ENCODE measurements at regions not wholly inside any gene's neighbourhood (a gene's known extent, or its start where the extent isn't known, plus 50 kb on each side); places are given as distances from the start of the nearest gene placed in this dataset.

DNA sequence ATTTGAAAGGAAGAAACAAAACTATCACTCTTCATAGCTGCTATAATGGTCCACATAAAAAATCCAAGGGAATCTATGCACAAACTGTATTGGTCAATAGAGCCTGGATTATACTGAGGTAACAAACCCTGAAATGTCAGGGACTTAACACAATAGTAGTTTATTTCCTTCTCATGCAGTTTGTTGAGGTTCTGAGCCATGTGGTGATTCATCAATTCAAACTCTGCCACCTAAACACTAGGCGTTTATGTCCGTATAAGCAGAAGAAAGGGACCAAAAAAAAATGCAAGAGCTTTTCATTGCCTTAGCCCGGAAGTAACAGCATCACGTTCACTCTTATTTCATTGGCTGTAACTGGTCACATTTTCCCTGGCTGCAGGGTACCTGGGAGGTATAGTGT is 464.7 kb downstream of the ZSWIM6 start:
- DNase-seq, result no peak

DNA sequence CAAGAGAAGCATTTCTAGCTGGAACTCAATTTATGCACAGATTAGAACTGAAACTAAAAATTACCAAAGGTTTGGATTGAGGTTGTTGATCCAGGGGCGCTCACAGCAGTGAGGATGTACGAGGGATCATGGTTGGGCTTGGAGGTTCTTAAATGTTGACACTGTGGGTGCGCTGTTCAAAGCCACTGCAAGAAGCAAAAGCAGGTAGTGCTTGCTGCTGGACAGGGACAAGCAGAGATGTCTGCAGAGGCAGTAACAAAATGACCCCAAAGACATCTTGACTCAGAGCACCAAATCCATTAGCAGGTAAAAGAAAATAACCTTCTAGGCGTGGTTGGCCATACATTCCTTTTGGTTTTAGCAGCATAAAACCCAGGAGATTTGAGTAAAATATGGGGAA is 468.4 kb downstream of the ZSWIM6 start:
- DNase-seq, result no peak

DNA sequence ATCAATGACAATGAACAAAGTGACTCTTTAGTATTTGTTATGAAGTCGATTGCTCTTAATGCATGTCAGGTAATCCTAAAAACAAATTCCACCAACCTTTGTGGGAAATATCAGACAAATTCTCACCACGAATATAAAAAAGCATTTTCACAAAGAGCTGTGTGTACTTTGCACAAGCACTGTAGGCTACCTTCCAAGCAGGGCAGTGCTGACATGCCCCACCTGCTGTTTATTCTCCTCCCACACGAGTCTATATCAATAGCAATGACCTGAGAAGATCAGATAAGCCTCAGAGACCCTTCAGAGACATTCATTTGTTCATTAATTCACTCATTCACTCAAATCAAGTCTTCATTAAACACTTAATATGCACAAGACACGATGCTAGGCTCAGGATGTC is 469.1 kb downstream of the ZSWIM6 start:
- DNase-seq, result no peak

DNA sequence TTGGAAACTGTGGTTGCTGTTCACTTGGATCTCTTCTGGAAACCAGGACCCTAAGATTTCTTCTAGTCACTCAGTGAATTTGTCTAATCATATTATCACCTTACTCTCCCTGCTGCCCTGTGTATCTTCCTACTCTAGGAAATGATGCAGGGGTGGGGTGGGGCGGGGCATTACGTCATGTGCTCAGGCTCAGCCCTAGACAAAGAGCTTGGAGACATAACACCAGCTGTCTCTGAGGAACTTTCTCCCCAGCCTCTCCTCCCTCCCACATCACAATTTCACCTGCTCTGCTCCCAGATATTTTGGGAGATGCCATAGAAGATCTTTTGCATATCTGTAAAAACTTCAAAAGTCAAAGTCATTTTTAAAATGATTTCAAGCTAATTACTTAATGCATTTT is 470.4 kb downstream of the ZSWIM6 start:
- DNase-seq, result peak; percentile 24

DNA sequence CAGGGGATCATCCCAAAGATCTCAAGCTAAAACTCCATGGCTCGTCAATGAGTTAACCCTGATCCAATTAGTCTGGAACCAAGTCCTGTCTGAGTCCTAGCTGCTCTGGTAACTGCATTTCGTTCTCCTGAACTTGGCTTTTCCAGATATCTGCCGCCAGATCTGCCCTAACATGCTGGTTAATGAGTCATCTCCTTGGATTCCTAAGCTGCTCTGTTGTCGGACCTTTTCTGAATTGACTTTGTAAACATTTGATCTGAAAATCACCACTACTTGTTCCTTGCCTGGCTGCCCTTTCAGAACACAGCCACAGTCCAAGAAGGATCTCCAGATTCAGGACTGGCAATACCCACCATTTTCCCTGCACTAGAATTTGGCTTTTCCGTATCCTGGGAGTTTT is 473.0 kb downstream of the ZSWIM6 start:
- no peak for DNase-seq

DNA sequence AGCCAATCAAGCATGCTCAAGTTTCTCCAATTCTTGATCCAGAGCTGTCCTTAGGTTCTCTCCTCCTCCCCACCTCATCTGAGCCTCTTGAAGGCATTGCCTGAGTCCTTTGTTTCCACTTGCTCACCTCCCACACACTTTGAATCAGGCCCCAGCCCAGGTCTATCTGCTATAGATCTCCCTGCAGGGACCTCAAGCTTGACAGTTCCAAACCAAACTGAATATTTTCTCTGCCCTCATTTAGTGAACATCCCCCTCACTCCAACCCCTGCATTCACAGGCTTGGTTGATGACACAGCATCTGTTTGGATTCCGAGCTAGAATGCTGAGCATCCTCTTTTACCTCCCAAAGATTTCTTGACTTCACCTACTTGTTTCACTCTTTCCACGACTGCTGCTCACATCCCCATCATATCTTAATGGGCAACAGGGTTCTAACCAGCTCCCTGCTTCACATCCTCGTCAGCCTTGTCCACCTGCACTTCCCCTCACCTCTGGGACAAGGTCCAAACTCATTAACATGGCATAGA is 474.5 kb downstream of the ZSWIM6 start:
- no peak for DNase-seq

DNA sequence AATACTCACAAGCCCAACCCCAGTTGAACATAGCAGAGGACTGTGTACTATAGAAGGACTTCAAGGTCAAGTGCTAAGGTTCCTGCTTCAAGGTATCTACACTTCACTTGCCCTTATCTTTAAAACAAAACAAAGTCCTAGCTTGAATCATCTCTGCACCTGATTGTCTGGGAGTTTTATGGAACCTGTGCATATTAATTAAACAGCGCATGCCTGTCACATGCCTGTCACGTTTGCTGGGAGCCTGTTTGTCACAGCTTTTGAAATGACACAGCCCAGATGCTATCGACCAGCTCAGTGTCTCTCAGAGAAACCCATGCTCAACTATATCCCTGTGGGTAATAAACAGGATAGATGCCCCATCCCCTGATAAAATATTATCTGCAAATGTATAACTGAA is 476.0 kb downstream of the ZSWIM6 start:
- no peak for DNase-seq

DNA sequence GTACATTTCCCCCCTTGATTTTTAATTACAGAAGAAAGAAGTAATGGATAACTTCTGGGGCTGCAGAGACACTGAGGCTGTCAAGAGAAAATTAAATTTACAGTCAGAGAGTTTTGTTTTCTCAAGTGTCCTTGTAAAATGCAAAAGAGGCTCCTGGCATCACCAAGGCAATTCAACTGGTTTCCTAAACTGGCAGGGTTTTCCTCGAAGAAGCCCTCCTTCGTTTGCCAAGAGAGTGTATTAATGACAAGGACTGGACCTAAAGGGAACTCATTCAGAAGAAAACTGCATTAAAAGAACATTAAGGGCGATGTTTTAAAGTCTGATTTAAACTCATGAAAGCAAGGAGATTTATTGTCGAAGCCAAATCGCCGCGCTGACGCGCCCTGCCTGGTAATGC is 476.9 kb downstream of the ZSWIM6 start:
- DNase-seq, result no peak

DNA sequence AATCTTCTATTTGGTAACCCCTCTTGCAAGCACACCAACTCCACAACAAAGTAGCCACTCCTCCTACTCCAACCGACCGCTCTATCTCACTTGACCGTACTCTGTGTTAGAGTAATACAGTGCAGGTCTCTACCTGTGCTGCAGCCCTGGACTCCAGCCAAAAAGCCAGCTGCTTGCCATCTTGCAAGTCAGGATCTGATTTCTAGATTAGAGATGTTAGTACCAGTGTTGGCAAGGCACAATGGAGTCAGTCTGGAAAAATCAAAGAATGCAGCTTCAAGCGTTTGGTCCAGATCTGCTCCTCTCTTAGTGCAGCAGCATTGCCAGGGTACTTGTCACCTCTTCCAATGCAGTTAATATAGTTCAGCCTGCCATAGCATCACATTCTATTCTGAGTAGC is 477.6 kb downstream of the ZSWIM6 start:
- DNase-seq, result peak; percentile 33

DNA sequence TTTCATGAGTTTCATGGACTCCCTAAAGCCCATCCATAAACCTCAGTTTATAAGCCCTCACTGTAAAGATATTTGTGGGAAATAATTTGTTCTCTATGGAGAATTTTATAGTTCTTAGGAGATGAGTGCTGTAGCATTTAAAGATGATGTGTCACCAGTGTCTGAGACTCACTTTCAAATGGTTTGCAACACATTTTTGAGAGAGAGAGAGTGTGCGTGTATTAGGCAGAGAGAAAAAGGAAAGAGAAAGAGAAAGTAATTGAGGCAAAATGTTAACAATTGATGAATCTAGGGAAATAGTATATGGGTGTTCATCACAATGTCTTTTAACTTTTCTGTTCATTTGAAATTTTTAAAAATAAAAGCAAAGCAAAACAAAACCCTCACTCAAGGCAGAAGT is 479.0 kb downstream of the ZSWIM6 start:
- DNase-seq, result no peak

DNA sequence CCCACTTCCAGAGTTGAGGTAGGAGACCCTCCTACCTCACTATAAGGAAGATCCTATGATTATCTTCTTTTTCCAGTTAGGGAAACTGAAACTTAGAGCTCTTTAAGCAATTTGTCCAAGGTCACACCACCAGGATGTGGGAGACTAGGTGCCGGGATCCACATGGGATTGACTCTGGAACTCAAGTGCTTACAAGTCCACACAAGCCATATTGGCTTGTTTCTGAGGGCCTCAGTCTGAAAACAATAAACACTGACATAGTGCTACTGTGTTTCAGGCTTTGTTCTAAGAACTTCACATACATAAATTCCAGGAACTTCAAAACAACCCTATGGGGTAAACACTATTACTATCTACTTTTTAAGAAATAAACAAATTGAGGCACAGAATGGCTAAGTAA is 481.3 kb downstream of the ZSWIM6 start:
- DNase-seq, result no peak

DNA sequence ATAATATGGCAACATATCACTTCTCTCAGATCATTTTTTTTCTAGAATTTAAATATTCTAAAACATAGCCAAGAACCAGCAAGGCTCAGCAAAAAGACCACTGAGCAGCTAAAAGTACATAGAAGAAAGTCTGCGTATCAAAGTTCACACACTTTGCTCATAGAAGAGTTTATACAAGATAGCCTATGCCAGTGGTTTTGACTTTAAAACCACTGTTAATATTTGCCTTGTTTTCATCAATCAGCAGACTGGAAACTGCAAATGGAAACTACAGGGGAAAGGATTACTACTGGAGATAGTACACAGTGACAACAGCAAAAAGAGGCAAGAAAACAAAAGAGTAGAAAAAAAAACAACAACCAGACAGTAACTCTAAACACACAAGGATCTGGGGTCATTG is 483.3 kb downstream of the ZSWIM6 start:
- DNase-seq, result no peak

DNA sequence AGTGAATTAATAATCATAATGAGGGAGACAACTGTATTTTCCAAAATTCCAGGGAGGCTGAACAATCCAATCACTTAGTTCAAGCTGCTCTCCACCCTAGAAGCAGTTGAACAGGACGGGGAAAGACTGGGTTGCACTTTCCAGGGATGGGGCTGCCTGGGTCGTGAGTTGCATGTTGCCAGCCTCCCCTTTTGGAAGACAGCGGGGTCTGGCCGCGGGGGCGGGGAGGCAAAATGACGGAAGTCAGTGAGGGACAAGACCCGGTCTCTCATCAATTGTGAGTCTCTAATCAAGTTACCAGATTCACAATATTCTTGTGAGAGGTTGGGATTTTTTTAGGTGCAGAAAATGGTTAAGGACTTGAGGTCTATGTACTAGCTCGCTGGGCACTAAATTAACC is 484.1 kb downstream of the ZSWIM6 start:
- no peak for DNase-seq

DNA sequence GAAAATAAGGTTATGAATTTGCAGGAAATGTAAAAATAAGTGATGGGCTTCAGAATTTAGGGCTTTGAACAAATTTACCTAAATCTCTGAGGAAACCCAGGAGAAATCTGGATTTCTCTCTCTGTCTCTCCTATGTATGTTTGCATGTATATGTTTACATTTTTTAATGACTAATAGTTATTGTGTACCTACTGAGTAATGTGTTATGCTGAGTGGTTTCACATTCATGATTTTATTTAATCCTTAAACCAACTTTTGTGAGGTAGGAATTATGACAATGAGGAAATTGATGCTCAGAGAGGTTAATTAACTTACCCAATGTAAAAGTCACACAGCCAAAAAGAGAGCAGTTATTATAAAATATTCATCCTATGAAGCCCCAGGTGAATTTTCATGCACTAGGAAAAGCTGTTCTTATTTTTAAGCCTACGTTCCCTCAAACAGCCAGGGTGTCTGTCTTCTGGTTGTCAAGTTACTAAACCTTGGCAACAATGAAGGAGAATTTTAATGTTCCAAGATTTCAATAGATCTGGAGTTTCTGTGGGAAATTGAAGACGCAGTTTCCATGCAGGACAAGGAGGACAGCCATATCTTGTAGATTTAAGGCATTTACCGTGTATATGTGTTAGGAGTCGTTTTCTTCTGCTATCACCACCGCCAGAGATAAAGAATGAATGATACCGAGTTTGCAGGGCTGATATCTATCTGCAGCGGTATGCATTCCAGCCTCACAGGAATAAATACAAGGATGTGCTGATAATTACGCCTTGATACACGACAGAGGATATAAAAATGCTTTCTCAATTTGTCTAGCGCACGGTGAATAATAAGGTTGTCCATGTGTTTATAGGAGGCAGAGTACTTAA is 484.8 kb downstream of the ZSWIM6 start:
- no peak for DNase-seq

DNA sequence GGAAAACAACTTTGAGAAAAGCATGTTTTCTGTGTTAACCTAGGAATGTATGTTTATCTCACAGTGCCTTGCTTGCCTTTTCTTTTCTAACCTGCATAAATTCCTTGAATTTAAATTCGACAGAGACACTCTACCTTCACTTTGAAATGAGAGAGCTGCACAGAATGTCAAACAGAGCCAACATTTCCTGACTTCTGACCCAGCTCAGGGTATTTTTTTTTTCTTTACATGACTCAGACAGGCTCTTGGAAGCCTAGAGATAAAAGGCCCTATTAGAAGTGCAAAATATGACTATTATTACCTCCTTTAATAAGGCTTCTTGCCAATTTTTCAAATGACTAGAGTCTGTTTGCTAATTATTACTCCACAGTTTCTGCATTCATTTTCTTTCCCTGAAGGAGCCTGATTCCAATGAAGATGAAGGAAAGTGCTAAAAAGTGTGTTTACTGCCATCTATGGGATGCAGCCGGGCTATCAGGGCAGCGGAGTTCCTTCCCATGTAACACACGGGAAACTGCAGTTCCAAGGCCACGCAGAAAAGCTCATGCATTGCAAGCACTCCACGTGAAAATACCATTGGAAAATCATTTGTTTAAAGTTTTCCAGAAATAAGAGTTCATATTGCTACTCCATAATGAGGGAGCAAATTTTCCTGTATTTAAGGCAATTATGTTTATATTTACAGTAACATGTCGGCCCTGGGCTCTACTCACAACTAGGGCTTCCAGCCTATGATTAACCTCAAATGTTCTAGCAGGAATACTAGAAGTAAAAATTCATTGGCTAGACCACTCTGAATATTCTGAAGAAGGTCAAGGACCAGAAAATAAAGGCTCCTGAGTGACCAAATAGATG is 485.6 kb downstream of the ZSWIM6 start:
- peak; percentile 77 for DNase-seq

DNA sequence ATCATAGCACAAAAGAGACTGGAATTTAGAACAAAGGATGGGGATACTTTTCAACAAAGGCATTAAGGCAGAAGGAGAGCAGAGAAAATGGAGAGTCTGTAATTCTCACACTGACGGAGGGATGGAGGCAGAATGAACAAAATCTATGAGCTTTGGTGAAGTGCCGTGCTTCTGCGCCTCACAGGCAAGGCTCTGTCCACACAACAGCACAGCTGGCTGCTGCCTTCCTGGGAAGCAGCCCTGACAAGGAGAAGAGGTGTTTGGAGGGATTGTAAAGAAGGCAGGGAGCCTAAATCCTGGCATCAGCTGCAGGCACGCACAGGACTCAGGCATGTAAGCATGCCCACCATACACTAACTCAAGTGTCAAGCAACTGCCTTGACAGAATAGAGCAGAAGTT is 485.2 kb upstream of the KIF2A start:
- DNase-seq, result peak; percentile 18

DNA sequence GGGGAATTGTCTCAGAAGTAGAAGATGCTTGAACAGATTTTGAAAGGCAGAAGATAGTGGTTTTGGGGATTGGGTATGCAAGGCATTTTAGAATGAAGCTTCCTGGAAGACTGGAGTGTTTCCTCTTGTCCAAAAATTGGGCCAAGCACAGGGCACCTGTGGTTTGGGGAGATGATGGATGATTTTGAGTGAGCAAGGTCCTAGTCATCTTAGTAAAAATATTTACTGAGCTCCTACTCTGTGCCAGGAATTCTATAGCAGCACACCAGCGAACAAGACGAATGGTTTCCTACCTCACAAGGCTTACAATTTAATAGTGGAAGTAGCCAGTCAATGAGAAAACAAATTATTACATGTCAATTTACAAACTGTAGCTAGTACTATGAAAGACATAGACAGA is 484.4 kb upstream of the KIF2A start:
- no peak for DNase-seq

DNA sequence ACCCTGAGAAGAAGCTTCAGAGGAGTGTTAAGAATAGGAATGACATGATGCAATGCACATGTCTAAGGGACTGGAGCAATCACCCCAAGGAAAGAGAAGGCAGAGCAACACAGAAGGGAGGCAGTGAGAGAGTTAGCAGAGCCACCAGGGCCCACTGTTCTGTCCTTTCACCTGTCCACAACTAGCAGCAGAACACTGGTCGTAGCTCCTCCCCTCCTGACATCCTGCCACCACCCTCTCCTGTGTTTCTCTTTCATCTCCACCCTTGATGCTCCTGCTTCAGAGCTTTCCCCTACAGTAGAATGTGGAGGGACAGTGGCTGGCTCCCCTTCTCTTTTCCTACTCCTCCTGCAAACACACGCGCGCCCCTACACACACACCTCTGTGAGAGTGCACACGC is 483.4 kb upstream of the KIF2A start:
- no peak for DNase-seq

DNA sequence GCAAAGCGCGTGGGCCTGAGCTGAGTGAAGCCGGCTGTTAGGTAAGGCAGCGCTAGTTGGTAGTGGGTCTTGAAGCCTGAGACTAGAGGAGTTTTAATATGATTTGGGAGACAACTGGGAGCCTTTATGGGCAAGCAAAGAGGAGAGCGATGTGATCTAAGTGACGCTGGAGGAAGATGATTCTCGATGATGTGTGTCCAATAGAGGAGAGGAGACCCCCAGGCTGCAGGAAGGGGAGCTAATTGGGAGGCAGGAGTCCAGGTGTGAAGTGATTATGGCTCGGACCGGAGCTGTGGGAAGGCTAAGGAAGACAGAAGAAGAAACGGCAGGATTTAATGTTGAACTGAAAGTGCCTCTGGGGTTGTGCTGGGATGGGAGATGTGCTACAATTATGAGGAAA is 482.9 kb upstream of the KIF2A start:
- no peak for DNase-seq

DNA sequence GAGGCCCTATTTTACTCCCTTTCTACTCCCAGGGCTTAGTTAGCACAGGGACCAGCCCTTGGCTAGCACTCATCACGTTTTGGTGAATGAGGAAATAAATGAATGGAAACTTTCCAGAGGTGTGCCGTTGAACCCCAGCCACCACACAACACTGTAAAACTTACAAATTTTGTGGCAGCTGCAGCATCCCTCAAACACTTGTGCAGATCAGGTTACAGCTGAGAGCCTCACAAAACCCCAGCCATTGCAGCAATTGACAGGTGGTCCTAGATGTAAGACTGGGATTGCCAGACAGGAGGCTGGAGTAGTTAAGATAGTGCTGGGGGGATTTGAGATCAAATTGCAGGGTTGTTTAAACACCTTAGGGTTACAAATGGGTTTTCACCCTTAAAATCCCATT is 482.2 kb upstream of the KIF2A start:
- peak; percentile 77 for DNase-seq

DNA sequence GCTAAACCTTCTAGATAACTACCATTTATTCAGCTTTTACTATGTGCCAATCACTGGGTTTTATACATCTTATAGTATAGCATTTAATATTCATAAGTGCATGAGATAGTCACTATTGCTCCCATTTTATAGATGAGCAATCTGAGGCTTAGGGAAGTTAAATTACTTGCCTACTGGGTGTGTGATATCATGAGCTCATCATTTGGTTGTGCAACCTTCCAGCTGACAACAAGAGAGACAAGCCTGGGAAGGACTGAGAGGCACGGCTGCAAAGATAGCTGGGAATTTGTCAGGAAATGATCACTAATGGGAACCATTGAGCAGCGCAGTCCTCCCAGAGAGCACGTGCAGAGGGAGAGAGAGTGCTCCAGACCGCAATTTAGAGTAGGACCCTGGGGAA is 481.6 kb upstream of the KIF2A start:
- no peak for DNase-seq

DNA sequence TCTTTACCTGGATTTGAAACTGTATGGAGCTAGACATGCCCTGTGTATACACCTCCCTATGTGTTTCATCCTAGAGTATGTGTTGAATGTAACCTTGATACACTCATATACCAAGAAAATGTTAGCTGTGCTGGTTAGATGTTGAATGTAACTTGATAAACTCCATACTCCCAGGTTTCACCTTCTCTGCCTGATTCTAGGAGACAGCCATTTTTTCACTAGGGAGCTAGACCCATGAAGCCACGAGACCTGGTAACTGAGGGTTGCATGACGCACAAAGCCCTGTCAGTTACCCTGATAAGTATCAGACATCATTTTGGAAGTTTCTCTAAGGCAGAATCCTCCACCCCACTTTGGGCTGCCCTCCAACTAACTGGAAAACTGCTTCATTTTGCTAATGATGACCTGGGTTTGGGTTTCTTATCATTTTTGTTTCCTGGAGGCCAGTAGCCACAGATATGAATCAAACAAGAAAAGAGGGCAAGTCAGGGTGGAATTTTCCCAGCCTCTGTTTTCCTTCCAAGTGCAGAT is 478.5 kb upstream of the KIF2A start:
- DNase-seq, result no peak

DNA sequence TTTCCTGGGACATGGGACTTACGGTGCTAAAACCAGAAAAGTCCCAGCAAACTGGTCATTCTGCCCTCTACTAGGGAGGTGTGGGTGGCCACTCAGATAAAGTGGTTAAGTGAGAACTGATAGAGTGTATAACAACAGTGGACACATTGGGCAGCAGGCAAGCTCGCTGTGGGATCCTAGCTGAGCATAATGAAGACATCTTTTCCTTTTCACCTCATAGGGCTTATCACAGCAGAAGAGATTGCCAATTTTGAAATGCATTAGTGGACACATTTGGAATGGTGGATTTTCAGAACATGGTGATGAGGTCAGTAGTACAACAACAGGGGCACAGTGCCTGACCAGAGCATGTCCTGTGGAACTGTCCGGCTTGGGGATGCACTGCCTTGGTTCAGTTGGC is 477.1 kb upstream of the KIF2A start:
- DNase-seq, result no peak

Data from tongue (tissue), 1 donor.